IgD-negative memory B cell (primary cell): ENCODE measurements at regions not wholly inside any gene's neighbourhood (a gene's known extent, or its start where the extent isn't known, plus 50 kb on each side); places are given as distances from the start of the nearest gene placed in this dataset.

Source experiments
- H3K27ac Mint-ChIP-seq, 3 donors: one replicate each; pipeline ENCODE4 v1.8.0; 2020 to 2022; ENCODE audit warnings: mild to moderate bottlenecking in 3 of 3, mixed read lengths in 3 of 3, moderate library complexity in 1 of 3
- H3K27me3 Mint-ChIP-seq: one replicate; pipeline ENCODE4 v1.8.0; 2021; ENCODE audit warnings: mixed read lengths
- H3K36me3 Mint-ChIP-seq: one replicate; pipeline ENCODE4 v1.8.0; 2020; ENCODE audit warnings: mild to moderate bottlenecking, mixed read lengths
- H3K4me1 Mint-ChIP-seq, 3 donors: one replicate each; pipeline ENCODE4 v1.8.0; 2020 to 2022; ENCODE audit warnings: mixed read lengths in 3 of 3, mild to moderate bottlenecking in 1 of 3
- H3K4me3 Mint-ChIP-seq, 4 donors: one replicate each; pipeline ENCODE4 v1.8.0; 2020 to 2022; ENCODE audit warnings: mild to moderate bottlenecking in 4 of 4, mixed read lengths in 4 of 4, moderate library complexity in 3 of 4
- H3K9me3 Mint-ChIP-seq, 3 donors: one replicate each; pipeline ENCODE4 v1.8.0; 2020 to 2021; ENCODE audit warnings: mixed read lengths in 3 of 3, mild to moderate bottlenecking in 1 of 3

GRCh38 chr9:129352146-129352865, 174.2 kb upstream of the IER5L start:
- Mint-ChIP-seq H3K9me3 (peaks cover 2 to 8% (median 5%) of the 10 kb centered on the region in 3 donors), H3K4me1 (peaks cover 2 to 10% (median 2%) of the 10 kb centered on the region in 3 donors), H3K36me3 (no peaks in the 10 kb centered on the region), H3K4me3 (peak overlapping the region in 1 of 4 donors; percentile 73), H3K27me3 (peaks cover 35% of the 10 kb centered on the region), H3K27ac (no peak overlapping the region)

DNA sequence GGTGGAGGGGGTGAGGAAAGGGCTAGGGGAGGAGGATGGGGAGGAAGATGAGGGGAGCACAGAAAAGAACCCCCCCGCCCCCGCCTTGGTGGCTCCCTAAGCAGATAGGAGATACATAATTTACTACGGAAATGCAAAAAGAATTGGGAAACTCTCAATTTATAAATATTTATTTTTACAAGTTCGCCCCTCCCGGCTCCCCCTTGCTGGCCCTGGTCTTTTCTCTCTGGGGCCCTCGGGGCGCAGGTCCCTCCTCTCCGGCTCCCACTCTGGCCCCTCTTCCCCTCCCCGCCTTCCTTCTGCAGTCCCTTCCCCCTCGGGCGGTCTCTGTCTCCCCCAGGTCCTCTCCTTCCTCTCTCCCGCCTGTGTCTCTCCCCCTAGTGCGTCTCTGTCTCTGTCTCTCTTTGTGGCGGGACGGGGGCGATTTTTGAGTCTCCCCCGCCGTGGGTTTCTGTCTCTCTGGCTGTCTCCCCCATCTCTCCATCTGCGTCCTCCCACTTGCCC, 173.6 kb upstream of the IER5L start:
- Mint-ChIP-seq H3K27me3 (peaks cover 33% of the 10 kb centered on the region), H3K36me3 (no peaks in the 10 kb centered on the region), H3K9me3 (peaks cover 2 to 6% (median 5%) of the 10 kb centered on the region in 3 donors), H3K27ac (no peak overlapping the region), H3K4me1 (peaks cover 0 to 10% (median 2%) of the 10 kb centered on the region in 3 donors), H3K4me3 (peak overlapping the region in 2 of 4 donors; percentile 43 to 73)

GRCh38 chr9:129351058-129351641, 173.1 kb upstream of the IER5L start:
- Mint-ChIP-seq H3K4me3 (no peak overlapping the region), H3K27ac (no peak overlapping the region)

DNA sequence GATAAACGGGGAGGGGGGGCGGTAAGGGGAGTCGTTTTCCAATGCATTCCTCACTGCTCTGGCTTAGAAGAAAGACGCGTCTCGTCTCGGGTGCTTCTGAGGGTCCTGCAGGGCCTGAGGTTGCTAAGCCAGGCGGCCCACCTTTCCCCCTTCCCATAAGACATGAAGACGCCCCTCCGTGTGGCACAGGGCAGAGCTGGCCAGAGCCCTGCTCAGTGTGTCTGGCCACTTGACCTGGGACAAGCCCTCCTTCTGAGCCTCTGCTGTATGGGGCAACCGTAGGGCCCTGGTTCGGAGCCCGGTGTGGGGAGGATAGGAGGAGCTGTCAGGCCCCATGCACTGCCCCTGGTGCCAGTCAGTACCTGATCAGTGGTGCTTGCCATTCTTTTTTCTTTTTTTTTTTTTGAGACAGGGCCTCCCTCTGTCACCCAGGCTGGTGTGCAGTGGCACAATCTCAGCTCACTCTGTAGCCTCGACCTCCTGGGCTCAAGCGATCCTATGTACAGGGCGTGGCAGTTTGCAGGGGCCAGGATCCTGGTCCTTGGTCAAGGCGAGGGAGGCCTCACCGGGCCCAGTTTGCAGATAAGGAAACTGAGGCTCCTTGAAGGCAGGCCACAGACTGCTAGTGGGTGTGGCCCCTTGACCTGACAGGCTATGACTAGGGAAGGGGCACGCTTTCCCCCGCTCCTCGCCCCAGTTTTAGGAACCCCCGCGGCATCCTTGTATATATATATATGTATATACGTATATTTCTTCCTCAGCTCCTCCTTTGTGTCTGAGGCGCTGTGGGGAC, 172.3 kb upstream of the IER5L start:
- Mint-ChIP-seq H3K4me3 (no peak overlapping the region), H3K4me1 (peaks cover 0 to 6% (median 2%) of the 10 kb centered on the region in 3 donors), H3K36me3 (no peaks in the 10 kb centered on the region), H3K9me3 (peaks cover 0 to 2% (median under 1%) of the 10 kb centered on the region in 3 donors), H3K27me3 (peaks cover 32% of the 10 kb centered on the region), H3K27ac (peak overlapping the region in 1 of 3 donors; percentile 59)

More at GRCh38 chr9:129351058-129351641, 173.1 kb upstream of the IER5L start:
- Mint-ChIP-seq H3K27me3 (peaks cover 37% of the 10 kb centered on the region), H3K36me3 (no peaks in the 10 kb centered on the region), H3K4me1 (peaks cover 2 to 10% (median 2%) of the 10 kb centered on the region in 3 donors), H3K9me3 (peaks cover 2 to 6% (median 5%) of the 10 kb centered on the region in 3 donors)

GRCh38 chr9:129349665-129349947, 171.5 kb upstream of the IER5L start:
- Mint-ChIP-seq H3K4me3 (no peak overlapping the region), H3K9me3 (peaks cover 0 to 2% (median 0%) of the 10 kb centered on the region in 3 donors), H3K36me3 (no peaks in the 10 kb centered on the region), H3K27ac (no peak overlapping the region), H3K4me1 (peaks cover 0 to 6% (median 2%) of the 10 kb centered on the region in 3 donors), H3K27me3 (peaks cover 32% of the 10 kb centered on the region)

DNA sequence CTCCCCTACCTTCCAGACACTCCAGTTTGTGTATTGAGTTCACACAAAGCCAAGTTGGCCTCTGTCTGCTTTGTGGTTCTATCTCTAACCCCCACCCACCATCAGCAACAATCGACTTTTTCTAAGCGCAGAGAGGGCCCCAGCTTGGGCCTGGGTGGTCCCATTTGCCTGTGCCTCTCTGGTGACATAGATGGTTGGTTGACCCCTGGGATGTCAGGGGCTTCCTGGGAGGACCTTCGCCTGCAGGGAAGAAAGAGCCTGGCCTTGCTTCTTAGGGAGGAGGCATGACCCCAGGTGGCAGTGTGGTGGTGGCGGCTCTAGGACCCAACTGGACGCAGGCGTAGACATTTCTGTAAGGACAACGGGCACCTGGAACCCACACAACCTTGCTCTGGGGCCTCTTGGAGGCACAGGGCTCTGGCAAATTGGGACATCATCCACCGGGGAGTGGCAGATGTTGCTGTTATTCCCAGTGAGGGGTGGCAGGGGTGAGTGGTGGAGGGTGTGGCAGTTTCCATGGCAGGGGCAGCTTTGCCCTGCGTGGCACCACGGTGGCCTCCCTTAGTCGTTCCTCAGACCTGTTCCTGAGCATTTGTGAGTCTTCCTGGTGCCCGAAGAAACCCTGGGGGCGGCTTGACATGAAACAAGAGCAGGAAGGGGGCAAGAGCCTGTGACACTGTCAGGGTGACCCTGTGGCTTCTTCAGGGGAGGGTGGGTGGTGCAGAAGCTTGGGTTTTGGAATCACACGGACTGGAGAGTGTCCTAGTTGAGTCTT, 171.0 kb upstream of the IER5L start:
- Mint-ChIP-seq H3K9me3 (peaks cover 0 to 3% (median 0%) of the 10 kb centered on the region in 3 donors), H3K4me3 (peak overlapping the region in 1 of 4 donors; percentile 5), H3K27me3 (peaks cover 32% of the 10 kb centered on the region), H3K36me3 (no peaks in the 10 kb centered on the region), H3K4me1 (peaks cover 0 to 6% (median 2%) of the 10 kb centered on the region in 3 donors), H3K27ac (no peak overlapping the region)

DNA sequence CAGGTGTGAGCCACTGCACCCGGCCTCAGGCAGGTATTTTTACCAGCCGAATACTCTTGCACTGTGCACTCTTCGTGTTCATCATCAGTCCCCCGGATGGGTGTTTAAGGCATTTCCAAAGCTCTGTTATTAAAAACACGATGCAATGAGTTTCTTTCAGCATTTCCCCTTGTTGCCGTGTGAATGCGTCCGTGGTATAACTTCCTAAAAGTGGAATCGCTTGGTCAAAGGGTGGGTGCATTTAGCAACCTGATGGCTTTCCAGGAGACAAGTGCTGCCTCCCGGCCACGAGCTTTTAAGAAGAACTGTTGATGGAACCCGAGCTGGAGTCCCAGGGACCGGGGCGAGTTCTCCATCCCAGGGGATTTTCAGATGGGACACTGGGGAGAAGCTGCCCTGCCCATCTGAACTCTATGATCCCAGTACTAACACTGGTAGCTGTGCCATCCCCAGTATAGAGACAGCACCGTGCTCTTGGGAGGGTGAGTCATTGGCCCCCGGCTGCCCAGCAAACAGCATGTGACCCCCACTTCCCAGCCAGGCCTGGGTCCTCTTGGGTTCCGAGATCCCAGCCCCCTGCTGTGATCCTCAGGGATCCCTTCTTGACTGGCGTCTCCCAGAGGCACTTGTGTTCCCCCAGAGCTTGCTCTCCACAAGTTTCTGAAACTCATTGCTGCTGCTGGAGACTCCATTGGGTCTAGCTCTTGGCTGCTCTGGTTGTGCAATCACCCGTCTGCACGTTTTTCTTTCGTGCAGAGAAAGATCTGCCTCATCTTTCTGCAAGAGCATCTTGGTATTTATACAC, 169.5 kb upstream of the IER5L start:
- H3K9me3 Mint-ChIP-seq = peaks cover 0 to 3% (median 0%) of the 10 kb centered on the region in 3 donors
- no peaks in the 10 kb centered on the region for H3K36me3 Mint-ChIP-seq
- peaks cover 28% of the 10 kb centered on the region for H3K27me3 Mint-ChIP-seq
- H3K4me3 Mint-ChIP-seq = no peak overlapping the region
- peaks cover 0 to 6% (median 2%) of the 10 kb centered on the region in 3 donors for H3K4me1 Mint-ChIP-seq
- no peak overlapping the region for H3K27ac Mint-ChIP-seq

GRCh38 chr9:129346046-129346445, 168.0 kb upstream of the IER5L start:
- H3K4me3 Mint-ChIP-seq = no peak overlapping the region
- H3K4me1 Mint-ChIP-seq = peaks cover 0 to 6% (median 2%) of the 10 kb centered on the region in 3 donors
- H3K9me3 Mint-ChIP-seq = peaks cover 0 to 3% (median 0%) of the 10 kb centered on the region in 3 donors
- H3K27me3 Mint-ChIP-seq = peaks cover 26% of the 10 kb centered on the region
- no peak overlapping the region for H3K27ac Mint-ChIP-seq
- H3K36me3 Mint-ChIP-seq = no peaks in the 10 kb centered on the region

- H3K9me3 Mint-ChIP-seq = peaks cover 0 to 3% (median 0%) of the 10 kb centered on the region in 3 donors
- H3K27ac Mint-ChIP-seq = peak overlapping the region in 1 of 3 donors; percentile 82
- no peak overlapping the region for H3K4me3 Mint-ChIP-seq
- peaks cover 26% of the 10 kb centered on the region for H3K27me3 Mint-ChIP-seq
- H3K36me3 Mint-ChIP-seq = no peaks in the 10 kb centered on the region
- H3K4me1 Mint-ChIP-seq = peaks cover 0 to 6% (median 2%) of the 10 kb centered on the region in 3 donors
Observed at GRCh38 chr9:129344641-129345495, 166.8 kb upstream of the IER5L start.

DNA sequence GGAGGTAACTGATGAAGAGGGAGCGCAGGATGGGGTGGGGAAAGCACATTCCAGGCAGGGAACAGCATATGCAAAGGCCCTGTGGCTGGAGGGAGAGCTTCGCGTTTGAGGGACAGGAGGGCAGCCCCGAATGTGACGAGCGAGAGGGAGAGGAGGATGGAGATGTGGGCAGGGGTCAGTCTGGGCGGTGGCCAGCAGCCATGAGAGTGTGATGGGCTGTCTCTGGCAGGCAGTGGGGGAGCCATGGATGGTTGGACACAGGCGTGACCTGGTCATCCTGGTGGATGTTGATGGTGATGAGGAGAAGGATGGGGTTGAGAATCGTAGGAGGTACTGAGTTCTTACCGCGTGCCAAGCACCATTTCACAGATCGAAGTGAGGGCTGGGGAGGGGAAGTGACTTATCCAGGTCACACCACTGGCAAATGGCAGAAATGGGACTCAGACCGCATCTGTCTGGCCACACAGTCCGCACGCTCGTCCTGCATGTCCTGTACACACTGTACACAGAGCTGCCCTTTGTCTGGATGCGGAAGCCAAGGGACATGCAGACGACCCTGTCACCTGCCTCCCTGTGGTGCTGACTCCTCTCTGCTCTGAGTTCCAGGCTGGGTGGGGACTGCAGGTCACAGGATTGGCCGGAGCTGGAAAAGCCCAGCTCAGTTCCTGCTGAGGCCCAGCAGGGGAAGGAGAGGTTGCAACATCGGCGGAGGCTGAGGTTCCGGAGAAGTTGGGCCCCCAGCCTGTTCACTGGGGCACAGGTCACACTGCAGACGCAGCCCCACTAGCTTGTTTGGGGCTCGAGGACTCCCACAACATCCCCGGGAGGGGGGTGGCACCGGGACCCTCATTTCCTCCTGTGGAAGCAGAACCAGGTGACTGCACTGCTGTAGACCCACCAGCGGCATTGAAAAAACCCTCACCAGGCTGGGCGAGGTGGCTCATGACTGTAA, 165.6 kb upstream of the IER5L start:
- peaks cover 0 to 3% (median 0%) of the 10 kb centered on the region in 3 donors for H3K9me3 Mint-ChIP-seq
- H3K27ac Mint-ChIP-seq = peak overlapping the region in 1 of 3 donors; percentile 13
- peaks cover 0 to 4% (median 2%) of the 10 kb centered on the region in 3 donors for H3K4me1 Mint-ChIP-seq
- no peak overlapping the region for H3K4me3 Mint-ChIP-seq
- no peaks in the 10 kb centered on the region for H3K36me3 Mint-ChIP-seq
- H3K27me3 Mint-ChIP-seq = peaks cover 20% of the 10 kb centered on the region

DNA sequence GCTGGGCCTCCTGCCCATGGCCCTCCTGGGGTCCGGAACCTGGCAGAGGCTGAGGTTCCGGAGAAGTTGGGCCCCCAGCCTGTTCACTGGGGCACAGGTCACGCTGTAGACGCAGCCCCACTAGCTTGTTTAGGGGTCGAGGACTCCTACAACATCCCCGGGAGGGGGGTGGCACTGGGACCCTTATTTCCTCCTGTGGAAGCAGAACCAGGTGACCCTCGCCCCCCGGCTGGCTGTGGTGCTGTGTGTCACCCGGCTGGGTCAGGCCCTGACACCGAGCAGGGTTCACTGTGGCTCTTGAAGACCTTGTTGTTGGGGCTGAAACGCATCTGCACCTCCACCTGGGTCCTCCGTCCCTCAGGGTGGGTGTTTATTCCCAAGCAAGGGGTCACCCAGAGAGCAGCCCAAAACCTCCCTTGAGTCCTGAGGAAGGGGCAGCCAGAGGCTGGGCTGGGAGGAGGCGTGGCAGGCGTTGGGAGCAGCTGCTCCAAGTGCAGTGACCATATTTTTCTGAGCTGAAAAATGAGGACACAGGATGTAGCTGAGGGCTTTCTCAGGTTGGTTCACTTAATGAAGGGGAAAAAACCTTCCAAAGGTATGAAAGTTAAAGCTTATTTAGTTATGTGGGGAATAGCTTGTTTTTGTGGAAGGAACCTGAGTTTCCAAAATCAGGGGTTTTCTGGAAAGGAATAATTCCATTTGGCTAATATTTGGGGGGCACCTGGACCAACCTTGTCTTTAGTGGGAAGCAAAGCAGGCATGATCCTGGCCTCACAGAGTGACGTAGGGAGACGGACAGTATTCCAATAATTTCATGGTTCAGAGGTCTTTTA, 164.7 kb upstream of the IER5L start:
- H3K36me3 Mint-ChIP-seq = no peaks in the 10 kb centered on the region
- peak overlapping the region in 1 of 3 donors; percentile 13 for H3K27ac Mint-ChIP-seq
- peaks cover 0 to 3% (median 0%) of the 10 kb centered on the region in 3 donors for H3K9me3 Mint-ChIP-seq
- H3K4me1 Mint-ChIP-seq = peaks cover 0 to 2% (median 0%) of the 10 kb centered on the region in 3 donors
- no peak overlapping the region for H3K4me3 Mint-ChIP-seq
- H3K27me3 Mint-ChIP-seq = peaks cover 18% of the 10 kb centered on the region
